Liver (tissue), 8 donors: ENCODE measurements at regions not wholly inside any gene's neighbourhood (a gene's known extent, or its start where the extent isn't known, plus 50 kb on each side); places are given as distances from the start of the nearest gene placed in this dataset.

Source experiments
- DNase-seq: peaks from one replicate; pipeline ENCODE4 v3.0.0-alpha.2; 2017; ENCODE audit warnings: low spot score
- H3K27ac ChIP-seq, 2 donors: one replicate each; pipeline ENCODE4 v1.7.0; 2013; ENCODE audit warnings: inconsistent platforms in 2 of 2, low read length in 2 of 2, control low read depth in 1 of 2, low read depth in 1 of 2, mild to moderate bottlenecking in 1 of 2
- H3K27me3 ChIP-seq, 4 donors: one replicate each; pipeline versions ENCODE4 v1.6.1 to v1.7.0; 2013; ENCODE audit warnings: low read length in 3 of 4, inconsistent platforms in 1 of 4, mild to moderate bottlenecking in 1 of 4, moderate library complexity in 1 of 4; ENCODE audit not compliant: control insufficient read depth in 4 of 4, insufficient read depth in 4 of 4
- H3K36me3 ChIP-seq, 4 donors: one replicate each; pipeline versions ENCODE4 v1.6.1 to v1.7.0; 2013; ENCODE audit warnings: low read length in 3 of 4, mild to moderate bottlenecking in 3 of 4, low read depth in 1 of 4, moderate library complexity in 1 of 4; ENCODE audit not compliant: control insufficient read depth in 4 of 4, insufficient read depth in 3 of 4
- H3K4me1 ChIP-seq, 4 donors: one replicate each; pipeline versions ENCODE4 v1.6.1 to v1.7.0; 2013; ENCODE audit warnings: low read length in 3 of 4, mild to moderate bottlenecking in 3 of 4, moderate library complexity in 1 of 4; ENCODE audit not compliant: control insufficient read depth in 4 of 4, insufficient read depth in 4 of 4
- H3K4me3 ChIP-seq, 3 donors: one replicate each; pipeline versions ENCODE4 v1.6.1 to v1.7.0; 2013; ENCODE audit warnings: low read length in 3 of 3, control low read depth in 1 of 3, low read depth in 1 of 3, mild to moderate bottlenecking in 1 of 3
- H3K9ac ChIP-seq, 2 donors: one replicate each; pipeline ENCODE4 v1.7.0; 2013; ENCODE audit warnings: low read length in 2 of 2, mild to moderate bottlenecking in 2 of 2, moderate library complexity in 2 of 2, control low read depth in 1 of 2, low read depth in 1 of 2
- H3K9me3 ChIP-seq, 4 donors: one replicate each; pipeline versions ENCODE4 v1.6.1 to v1.7.0; 2013; ENCODE audit warnings: low read length in 3 of 4; ENCODE audit not compliant: control insufficient read depth in 4 of 4
- EGR1 ChIP-seq, 2 donors: IDR thresholded peaks; 2 replicates each; pipeline ENCODE4 v1.6.1; 2016 to 2018; ENCODE audit warnings: antibody characterized with exemption in 2 of 2, low read depth in 2 of 2
- FOXA1 ChIP-seq: IDR thresholded peaks from 2 replicates; pipeline ENCODE4 v1.6.1; 2016; ENCODE audit warnings: antibody characterized with exemption
- FOXA2 ChIP-seq: IDR thresholded peaks from 2 replicates; pipeline ENCODE4 v1.6.1; 2016; ENCODE audit warnings: antibody characterized with exemption
- GABPA ChIP-seq, 2 donors: IDR thresholded peaks in 1 of 2; conservative IDR thresholded peaks in 1 of 2; 2 replicates each; pipeline ENCODE4 v1.6.1; 2016; ENCODE audit warnings: antibody characterized with exemption in 2 of 2, mild to moderate bottlenecking in 1 of 2, moderate library complexity in 1 of 2
- HNF4A ChIP-seq, 2 donors: conservative IDR thresholded peaks; 2 replicates each; pipeline ENCODE4 v1.6.1; 2016; ENCODE audit warnings: antibody characterized with exemption in 2 of 2, mild to moderate bottlenecking in 2 of 2
- HNF4G ChIP-seq: IDR thresholded peaks from 2 replicates; pipeline ENCODE4 v1.6.1; 2016; ENCODE audit warnings: antibody characterized with exemption
- JUND ChIP-seq, 2 donors: IDR thresholded peaks; 2 replicates each; pipeline ENCODE4 v1.6.1; 2016; ENCODE audit warnings: antibody characterized with exemption in 2 of 2
- NR2F2 ChIP-seq: IDR thresholded peaks from 2 replicates; pipeline ENCODE4 v1.6.1; 2016; ENCODE audit warnings: antibody characterized with exemption
- RAD21 ChIP-seq, 2 donors: IDR thresholded peaks; 2 replicates each; pipeline ENCODE4 v1.6.1; 2016; ENCODE audit warnings: antibody characterized with exemption in 2 of 2, mild to moderate bottlenecking in 2 of 2
- RXRA ChIP-seq, 2 donors: IDR thresholded peaks; 2 replicates each; pipeline ENCODE4 v1.6.1; 2017 to 2018; ENCODE audit warnings: antibody characterized with exemption in 2 of 2, mild to moderate bottlenecking in 1 of 2
- SP1 ChIP-seq: IDR thresholded peaks from 2 replicates; pipeline ENCODE4 v1.6.1; 2018; ENCODE audit warnings: antibody characterized with exemption, mild to moderate bottlenecking
- TAF1 ChIP-seq: conservative IDR thresholded peaks from 2 replicates; pipeline ENCODE4 v1.6.1; 2016; ENCODE audit warnings: antibody characterized with exemption, mild to moderate bottlenecking
- YY1 ChIP-seq: IDR thresholded peaks from 2 replicates; pipeline ENCODE4 v1.6.1; 2016; ENCODE audit warnings: antibody characterized with exemption, mild to moderate bottlenecking
- WGBS: extraction: QIAGEN DNeasy Blood & Tissue Kit; methylation state at CpG from one replicate; pipeline ENCODE4 v1.1.7; 2013; 5-methylcytosine and 5-hydroxymethylcytosine counted together
- TF ChIP-seq, protein P1 (sequence below): IDR thresholded peaks from 2 replicates; pipeline ENCODE4 v1.6.1; 2016; ENCODE audit warnings: antibody characterized with exemption
- TF ChIP-seq, protein P2 (sequence below): IDR thresholded peaks from 2 replicates; pipeline ENCODE4 v1.6.1; 2016; ENCODE audit warnings: antibody characterized with exemption
- TF ChIP-seq, protein P3 (sequence below): IDR thresholded peaks from 2 replicates; pipeline ENCODE4 v1.6.1; 2016; ENCODE audit warnings: antibody characterized with exemption, mild to moderate bottlenecking
- TF ChIP-seq, protein P4 (sequence below): fragments of 150-350 bp; IDR thresholded peaks from 2 replicates; pipeline ENCODE4 v1.5.1; 2017; ENCODE audit warnings: improper control_type of control experiment, low read depth, low read length; ENCODE audit not compliant: missing input control
- TF ChIP-seq, protein P5 (sequence below): IDR thresholded peaks from 2 replicates; pipeline ENCODE4 v1.6.1; 2016; ENCODE audit warnings: antibody characterized with exemption
- donor health status: healthy.
- donor health status: healthy.
- donor health status: healthy.
- donor health status: healthy.
- donor health status: healthy.

DNA sequence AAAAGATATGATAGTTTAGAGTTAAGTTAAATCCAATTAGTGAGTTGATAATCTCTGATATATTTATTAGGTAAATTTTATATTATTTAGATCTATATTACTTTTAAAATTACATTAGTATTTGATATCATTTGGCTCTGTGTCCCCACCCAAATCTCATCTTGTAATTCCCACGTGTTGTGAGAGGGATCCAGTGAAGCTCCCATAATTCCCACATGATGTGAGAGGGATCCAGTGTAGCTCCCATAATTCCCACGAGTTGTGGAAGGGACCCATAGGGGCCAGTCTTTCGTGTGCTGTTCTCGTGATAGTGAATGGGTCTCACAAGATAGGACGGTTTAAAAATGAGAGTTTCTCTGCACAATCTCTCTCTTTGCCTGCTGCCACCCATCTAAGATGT, 1183.6 kb downstream of the NSUN3 start:
- no peaks in the 10 kb centered on the region for H3K36me3 ChIP-seq
- H3K4me1 ChIP-seq = no peaks in the 10 kb centered on the region
- H3K27ac ChIP-seq = no peak overlapping the region
- no peak overlapping the region for H3K4me3 ChIP-seq
- no peak for TF ChIP-seq JUND (IDR thresholded peaks at IDR 0.05)
- no peak for TF ChIP-seq YY1
- TF ChIP-seq RAD21 (IDR thresholded peaks at IDR 0.05) = no peak
- no peak for TF ChIP-seq FOXA1
- TF ChIP-seq FOXA2 = no peak
- TF ChIP-seq, protein P1, sequence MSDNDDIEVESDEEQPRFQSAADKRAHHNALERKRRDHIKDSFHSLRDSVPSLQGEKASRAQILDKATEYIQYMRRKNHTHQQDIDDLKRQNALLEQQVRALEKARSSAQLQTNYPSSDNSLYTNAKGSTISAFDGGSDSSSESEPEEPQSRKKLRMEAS = no peak
- no peak for TF ChIP-seq RXRA (IDR thresholded peaks at IDR 0.05)
- TF ChIP-seq NR2F2 = no peak
- TF ChIP-seq, protein P2, sequence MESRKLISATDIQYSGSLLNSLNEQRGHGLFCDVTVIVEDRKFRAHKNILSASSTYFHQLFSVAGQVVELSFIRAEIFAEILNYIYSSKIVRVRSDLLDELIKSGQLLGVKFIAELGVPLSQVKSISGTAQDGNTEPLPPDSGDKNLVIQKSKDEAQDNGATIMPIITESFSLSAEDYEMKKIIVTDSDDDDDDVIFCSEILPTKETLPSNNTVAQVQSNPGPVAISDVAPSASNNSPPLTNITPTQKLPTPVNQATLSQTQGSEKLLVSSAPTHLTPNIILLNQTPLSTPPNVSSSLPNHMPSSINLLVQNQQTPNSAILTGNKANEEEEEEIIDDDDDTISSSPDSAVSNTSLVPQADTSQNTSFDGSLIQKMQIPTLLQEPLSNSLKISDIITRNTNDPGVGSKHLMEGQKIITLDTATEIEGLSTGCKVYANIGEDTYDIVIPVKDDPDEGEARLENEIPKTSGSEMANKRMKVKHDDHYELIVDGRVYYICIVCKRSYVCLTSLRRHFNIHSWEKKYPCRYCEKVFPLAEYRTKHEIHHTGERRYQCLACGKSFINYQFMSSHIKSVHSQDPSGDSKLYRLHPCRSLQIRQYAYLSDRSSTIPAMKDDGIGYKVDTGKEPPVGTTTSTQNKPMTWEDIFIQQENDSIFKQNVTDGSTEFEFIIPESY = no peak
- no peak for TF ChIP-seq GABPA (IDR thresholded peaks at IDR 0.05 in 1 of 2, conservative IDR thresholded peaks at IDR 0.05 in 1 of 2)
- TF ChIP-seq HNF4G = no peak
- no peak for TF ChIP-seq TAF1
- TF ChIP-seq, protein P3, sequence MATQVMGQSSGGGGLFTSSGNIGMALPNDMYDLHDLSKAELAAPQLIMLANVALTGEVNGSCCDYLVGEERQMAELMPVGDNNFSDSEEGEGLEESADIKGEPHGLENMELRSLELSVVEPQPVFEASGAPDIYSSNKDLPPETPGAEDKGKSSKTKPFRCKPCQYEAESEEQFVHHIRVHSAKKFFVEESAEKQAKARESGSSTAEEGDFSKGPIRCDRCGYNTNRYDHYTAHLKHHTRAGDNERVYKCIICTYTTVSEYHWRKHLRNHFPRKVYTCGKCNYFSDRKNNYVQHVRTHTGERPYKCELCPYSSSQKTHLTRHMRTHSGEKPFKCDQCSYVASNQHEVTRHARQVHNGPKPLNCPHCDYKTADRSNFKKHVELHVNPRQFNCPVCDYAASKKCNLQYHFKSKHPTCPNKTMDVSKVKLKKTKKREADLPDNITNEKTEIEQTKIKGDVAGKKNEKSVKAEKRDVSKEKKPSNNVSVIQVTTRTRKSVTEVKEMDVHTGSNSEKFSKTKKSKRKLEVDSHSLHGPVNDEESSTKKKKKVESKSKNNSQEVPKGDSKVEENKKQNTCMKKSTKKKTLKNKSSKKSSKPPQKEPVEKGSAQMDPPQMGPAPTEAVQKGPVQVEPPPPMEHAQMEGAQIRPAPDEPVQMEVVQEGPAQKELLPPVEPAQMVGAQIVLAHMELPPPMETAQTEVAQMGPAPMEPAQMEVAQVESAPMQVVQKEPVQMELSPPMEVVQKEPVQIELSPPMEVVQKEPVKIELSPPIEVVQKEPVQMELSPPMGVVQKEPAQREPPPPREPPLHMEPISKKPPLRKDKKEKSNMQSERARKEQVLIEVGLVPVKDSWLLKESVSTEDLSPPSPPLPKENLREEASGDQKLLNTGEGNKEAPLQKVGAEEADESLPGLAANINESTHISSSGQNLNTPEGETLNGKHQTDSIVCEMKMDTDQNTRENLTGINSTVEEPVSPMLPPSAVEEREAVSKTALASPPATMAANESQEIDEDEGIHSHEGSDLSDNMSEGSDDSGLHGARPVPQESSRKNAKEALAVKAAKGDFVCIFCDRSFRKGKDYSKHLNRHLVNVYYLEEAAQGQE = no peak
- no peak for TF ChIP-seq EGR1 (IDR thresholded peaks at IDR 0.05; ENCODE audit: low read depth in 2 of 2)
- TF ChIP-seq HNF4A (conservative IDR thresholded peaks at IDR 0.05) = no peak
- TF ChIP-seq SP1 = no peak
- TF ChIP-seq, protein P4, sequence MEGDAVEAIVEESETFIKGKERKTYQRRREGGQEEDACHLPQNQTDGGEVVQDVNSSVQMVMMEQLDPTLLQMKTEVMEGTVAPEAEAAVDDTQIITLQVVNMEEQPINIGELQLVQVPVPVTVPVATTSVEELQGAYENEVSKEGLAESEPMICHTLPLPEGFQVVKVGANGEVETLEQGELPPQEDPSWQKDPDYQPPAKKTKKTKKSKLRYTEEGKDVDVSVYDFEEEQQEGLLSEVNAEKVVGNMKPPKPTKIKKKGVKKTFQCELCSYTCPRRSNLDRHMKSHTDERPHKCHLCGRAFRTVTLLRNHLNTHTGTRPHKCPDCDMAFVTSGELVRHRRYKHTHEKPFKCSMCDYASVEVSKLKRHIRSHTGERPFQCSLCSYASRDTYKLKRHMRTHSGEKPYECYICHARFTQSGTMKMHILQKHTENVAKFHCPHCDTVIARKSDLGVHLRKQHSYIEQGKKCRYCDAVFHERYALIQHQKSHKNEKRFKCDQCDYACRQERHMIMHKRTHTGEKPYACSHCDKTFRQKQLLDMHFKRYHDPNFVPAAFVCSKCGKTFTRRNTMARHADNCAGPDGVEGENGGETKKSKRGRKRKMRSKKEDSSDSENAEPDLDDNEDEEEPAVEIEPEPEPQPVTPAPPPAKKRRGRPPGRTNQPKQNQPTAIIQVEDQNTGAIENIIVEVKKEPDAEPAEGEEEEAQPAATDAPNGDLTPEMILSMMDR = no peak
- TF ChIP-seq, protein P5, sequence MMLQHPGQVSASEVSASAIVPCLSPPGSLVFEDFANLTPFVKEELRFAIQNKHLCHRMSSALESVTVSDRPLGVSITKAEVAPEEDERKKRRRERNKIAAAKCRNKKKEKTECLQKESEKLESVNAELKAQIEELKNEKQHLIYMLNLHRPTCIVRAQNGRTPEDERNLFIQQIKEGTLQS = no peak
- DNase-seq = no peak
- WGBS = 76% methylated on average over 5 of the region's 5 CpGs
- no peaks in the 10 kb centered on the region for H3K27me3 ChIP-seq
- no peak overlapping the region for H3K9ac ChIP-seq
- no peaks in the 10 kb centered on the region for H3K9me3 ChIP-seq

DNA sequence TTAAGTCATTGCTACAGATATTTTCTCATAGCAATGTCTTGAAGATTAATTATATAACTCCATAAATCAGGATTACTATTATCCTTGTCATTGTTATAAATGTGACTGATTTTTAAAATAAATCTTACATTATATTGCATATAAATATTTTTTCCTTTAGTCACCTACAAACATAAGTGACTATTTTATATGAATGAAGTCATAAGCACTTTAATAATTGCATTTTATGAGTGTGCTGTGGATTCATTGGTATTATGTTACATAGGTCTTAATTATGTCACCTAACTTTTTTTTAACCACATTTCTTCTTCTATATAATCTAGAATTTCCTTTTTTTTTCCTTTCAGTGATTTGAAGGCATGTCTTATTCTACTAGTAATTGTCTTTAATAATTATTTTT, 1191.2 kb downstream of the NSUN3 start:
- H3K4me3 ChIP-seq = no peak overlapping the region
- H3K27ac ChIP-seq = no peak overlapping the region
- TF ChIP-seq RXRA (IDR thresholded peaks at IDR 0.05) (no peak), HNF4G (no peak), NR2F2 (no peak), HNF4A (conservative IDR thresholded peaks at IDR 0.05) (no peak), SP1 (no peak)
- TF ChIP-seq, protein P4 = no peak
- H3K9me3 ChIP-seq = no peaks in the 10 kb centered on the region
- no peaks in the 10 kb centered on the region for H3K27me3 ChIP-seq
- no peaks in the 10 kb centered on the region for H3K36me3 ChIP-seq
- H3K9ac ChIP-seq = no peak overlapping the region
- DNase-seq = no peak
- no peaks in the 10 kb centered on the region for H3K4me1 ChIP-seq
